H9 (cell line): ENCODE measurements at regions not wholly inside any gene's neighbourhood (a gene's known extent, or its start where the extent isn't known, plus 50 kb on each side); places are given as distances from the start of the nearest gene placed in this dataset.

Source experiments
- DNase-seq: peaks from one replicate; pipeline ENCODE4 v3.0.0-alpha.2; 2017
- H2AFZ ChIP-seq: one replicate; pipeline ENCODE4 v1.6.1; 2013; ENCODE audit warnings: mild to moderate bottlenecking, low read length, control low read depth, moderate library complexity
- H2AK5ac ChIP-seq: 2 replicates; pipeline ENCODE4 v1.6.1; 2013; ENCODE audit warnings: low read length, control low read depth, mixed read lengths; ENCODE audit not compliant: insufficient read length
- H2BK120ac ChIP-seq: one replicate; pipeline ENCODE4 v1.6.1; 2013; ENCODE audit warnings: low read depth, mild to moderate bottlenecking, low read length, control low read depth, inconsistent platforms; ENCODE audit not compliant: poor library complexity, severe bottlenecking
- H2BK12ac ChIP-seq: 2 replicates; pipeline ENCODE4 v1.6.1; 2013; ENCODE audit warnings: low read length, control low read depth, mixed read lengths, low read depth; ENCODE audit not compliant: insufficient read length
- H2BK15ac ChIP-seq: 2 replicates; pipeline ENCODE4 v1.6.1; 2013; ENCODE audit warnings: low read depth, low read length, control low read depth
- H2BK20ac ChIP-seq: one replicate; pipeline ENCODE4 v1.6.1; 2013; ENCODE audit warnings: low read depth, mild to moderate bottlenecking, low read length, control low read depth, inconsistent platforms; ENCODE audit not compliant: poor library complexity, severe bottlenecking
- H2BK5ac ChIP-seq: 2 replicates; pipeline ENCODE4 v1.6.1; 2013; ENCODE audit warnings: low read length, control low read depth, mixed read lengths; ENCODE audit not compliant: insufficient read length
- H3K14ac ChIP-seq: 2 replicates; pipeline ENCODE4 v1.6.1; 2013; ENCODE audit warnings: low read length, control low read depth; ENCODE audit not compliant: insufficient read depth
- H3K18ac ChIP-seq: 2 replicates; pipeline ENCODE4 v1.6.1; 2013; ENCODE audit warnings: low read depth, mild to moderate bottlenecking, mixed read lengths, low read length, control low read depth; ENCODE audit not compliant: insufficient read length
- H3K23ac ChIP-seq: 2 replicates; pipeline ENCODE4 v1.6.1; 2013; ENCODE audit warnings: low read length, control low read depth, mixed read lengths, low read depth; ENCODE audit not compliant: insufficient read length
- H3K23me2 ChIP-seq: 2 replicates; pipeline ENCODE4 v1.6.1; 2013; ENCODE audit warnings: low read depth, mild to moderate bottlenecking, mixed read lengths, low read length, control low read depth; ENCODE audit not compliant: insufficient read length, poor library complexity, severe bottlenecking
- H3K27ac ChIP-seq: 2 replicates; pipeline ENCODE4 v1.5.1; 2013; ENCODE audit warnings: low read length, control low read depth, mixed read lengths, low read depth; ENCODE audit not compliant: insufficient read length
- H3K27me3 ChIP-seq: 2 replicates; pipeline ENCODE4 v1.6.1; 2013; ENCODE audit warnings: low read length, control low read depth, inconsistent platforms; ENCODE audit not compliant: insufficient read depth
- H3K4ac ChIP-seq: 2 replicates; pipeline ENCODE4 v1.6.1; 2013; ENCODE audit warnings: low read depth, mild to moderate bottlenecking, control low read depth, inconsistent platforms, low read length, moderate library complexity
- H3K4me1 ChIP-seq: 2 replicates; pipeline ENCODE4 v1.6.1; 2013; ENCODE audit warnings: low read length, control low read depth, inconsistent platforms; ENCODE audit not compliant: insufficient read depth
- H3K4me2 ChIP-seq: 2 replicates; pipeline ENCODE4 v1.6.1; 2013; ENCODE audit warnings: low read length, control low read depth, mixed read lengths; ENCODE audit not compliant: insufficient read length, insufficient read depth
- H3K56ac ChIP-seq: 2 replicates; pipeline ENCODE4 v1.6.1; 2013; ENCODE audit warnings: low read depth, mild to moderate bottlenecking, mixed read lengths, low read length, control low read depth; ENCODE audit not compliant: insufficient read length
- H3K79me1 ChIP-seq: 2 replicates; pipeline ENCODE4 v1.6.1; 2013; ENCODE audit warnings: low read depth, mild to moderate bottlenecking, moderate library complexity, low read length, control low read depth, inconsistent platforms; ENCODE audit not compliant: insufficient read depth, poor library complexity, severe bottlenecking
- H3K79me2 ChIP-seq: 2 replicates; pipeline ENCODE4 v1.6.1; 2013; ENCODE audit warnings: low read length, control low read depth, inconsistent platforms; ENCODE audit not compliant: insufficient read depth
- H3K9ac ChIP-seq: 2 replicates; pipeline ENCODE4 v1.6.1; 2013; ENCODE audit warnings: low read length, control low read depth, mixed read lengths; ENCODE audit not compliant: insufficient read length; ENCODE audit errors: extremely low read depth
- H3K9me3 ChIP-seq: one replicate; pipeline ENCODE4 v1.6.1; 2013; ENCODE audit warnings: low read depth, low read length, inconsistent platforms; ENCODE audit not compliant: control insufficient read depth
- H3T11ph ChIP-seq: one replicate; pipeline ENCODE4 v1.6.1; 2013; ENCODE audit warnings: mild to moderate bottlenecking, low read length, control low read depth, inconsistent platforms
- H4K20me1 ChIP-seq: one replicate; pipeline ENCODE4 v1.6.1; 2013; ENCODE audit not compliant: control insufficient read depth, insufficient read length, insufficient read depth
- H4K5ac ChIP-seq: 2 replicates; pipeline ENCODE4 v1.6.1; 2013; ENCODE audit warnings: low read depth, mild to moderate bottlenecking, mixed read lengths, low read length, control low read depth; ENCODE audit not compliant: insufficient read length
- H4K8ac ChIP-seq: replicated peaks from 2 replicates; pipeline ENCODE4 v1.6.1; 2013; ENCODE audit warnings: low read length, control low read depth, mixed read lengths, low read depth; ENCODE audit not compliant: insufficient read length
- H4K91ac ChIP-seq: 2 replicates; pipeline ENCODE4 v1.6.1; 2013; ENCODE audit warnings: low read depth, mild to moderate bottlenecking, moderate library complexity, mixed read lengths, low read length, control low read depth; ENCODE audit not compliant: insufficient read length
- H3K27ac Mint-ChIP-seq, 3 experiments: 2 replicates in 2 of 3; 3 replicates in 1 of 3; pipeline ENCODE4 v1.8.0; 2020 to 2021; ENCODE audit warnings: mixed read lengths in 3 of 3, mild to moderate bottlenecking in 1 of 3, moderate library complexity in 1 of 3
- H3K27me3 Mint-ChIP-seq: 2 replicates; pipeline ENCODE4 v1.8.0; 2021; ENCODE audit warnings: low read depth, mild to moderate bottlenecking, moderate library complexity, mixed read lengths
- H3K36me3 Mint-ChIP-seq, 3 experiments: 2 replicates in 2 of 3; 3 replicates in 1 of 3; pipeline ENCODE4 v1.8.0; 2020 to 2021; ENCODE audit warnings: low read depth in 3 of 3, mixed read lengths in 3 of 3; ENCODE audit not compliant: insufficient read depth in 1 of 3
- H3K4me1 Mint-ChIP-seq, 2 experiments: 2 replicates each; pipeline ENCODE4 v1.8.0; 2020; ENCODE audit warnings: mixed read lengths in 2 of 2
- H3K4me3 Mint-ChIP-seq, 2 experiments: 2 replicates in 1 of 2; 3 replicates in 1 of 2; pipeline ENCODE4 v1.8.0; 2020 to 2021; ENCODE audit warnings: mild to moderate bottlenecking in 2 of 2, mixed read lengths in 2 of 2, moderate library complexity in 1 of 2
- H3K9me3 Mint-ChIP-seq, 2 experiments: 2 replicates in 1 of 2; 3 replicates in 1 of 2; pipeline ENCODE4 v1.8.0; 2020; ENCODE audit warnings: mild to moderate bottlenecking in 2 of 2, mixed read lengths in 2 of 2, moderate library complexity in 1 of 2
- CTCF ChIP-seq: fragments of 200-600 bp; sonication (generic); conservative IDR thresholded peaks from 3 replicates; pipeline ENCODE4 v1.8.0; 2021; ENCODE audit warnings: antibody characterized with exemption, mild to moderate bottlenecking
- WGBS: extraction: QIAGEN DNeasy Blood & Tissue Kit; methylation state at CpG from one replicate; pipeline ENCODE4 v1.1.7; 2013; ENCODE audit warnings: missing lambda C conversion rate, low lambda C conversion rate, mixed read lengths; ENCODE audit not compliant: insufficient read length; ENCODE audit errors: extremely low coverage; 5-methylcytosine and 5-hydroxymethylcytosine counted together

DNA sequence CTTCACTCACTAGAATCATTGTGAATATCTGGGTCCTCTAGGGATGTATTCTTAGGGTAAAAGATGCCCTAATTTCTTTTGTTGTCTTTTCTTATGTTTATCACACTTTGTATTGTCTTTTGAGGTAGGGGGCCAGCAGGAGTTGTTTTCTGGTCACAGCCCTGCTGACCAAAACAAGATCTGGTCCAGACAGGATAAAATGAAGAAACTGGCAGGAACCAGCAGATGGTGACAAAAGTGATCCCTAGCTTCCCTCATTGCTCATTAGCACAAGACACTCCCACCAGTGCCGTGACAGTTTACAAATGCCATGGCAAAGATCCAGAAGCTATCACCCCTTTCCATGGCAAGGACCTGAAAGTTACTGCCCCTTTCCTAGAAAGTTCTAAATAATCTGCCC, 81.7 kb upstream of the CCDC85A start:
- no peak overlapping the region for H3K4me3 Mint-ChIP-seq
- Histone ChIP-seq H3K9ac (no peak overlapping the region), H2AFZ (no peak overlapping the region), H2AK5ac (no peak overlapping the region), H3K27me3 (no peaks in the 10 kb centered on the region), H3K4me2 (no peak overlapping the region), H2BK12ac (no peak overlapping the region), H3K79me2 (no peaks in the 10 kb centered on the region), H3K27ac (no peak overlapping the region), H4K91ac (no peak overlapping the region), H3K56ac (no peak overlapping the region), H3K14ac (no peak overlapping the region), H2BK15ac (no peak overlapping the region), H2BK120ac (no peak overlapping the region), H3T11ph (no peak overlapping the region), H3K4me1 (no peaks in the 10 kb centered on the region), H2BK5ac (no peak overlapping the region), H3K79me1 (no peaks in the 10 kb centered on the region), H3K18ac (no peak overlapping the region), H4K8ac (no peak overlapping the region), H3K4ac (no peak overlapping the region), H2BK20ac (no peak overlapping the region), H3K9me3 (no peaks in the 10 kb centered on the region), H3K23ac (no peak overlapping the region), H4K20me1 (no peaks in the 10 kb centered on the region), H3K23me2 (no peaks in the 10 kb centered on the region), H4K5ac (no peak overlapping the region)
- no peak for TF ChIP-seq CTCF
- H3K27me3 Mint-ChIP-seq: peaks cover 3% of the 10 kb centered on the region
- peak overlapping the region in 2 of 3 experiments; percentile 68 to 91; a peak in 4 of 7 replicates for H3K27ac Mint-ChIP-seq
- H3K36me3 Mint-ChIP-seq: no peaks in the 10 kb centered on the region; a peak in 1 of 7 replicates
- WGBS: no CpG with 5 or more reads among the region's 1 CpG
- DNase-seq: no peak
- H3K9me3 Mint-ChIP-seq: no peaks in the 10 kb centered on the region; a peak in 1 of 5 replicates
- peaks cover 11 to 24% of the 10 kb centered on the region in 2 experiments for H3K4me1 Mint-ChIP-seq
